Testis (tissue), 2 donors: ENCODE measurements at regions not wholly inside any gene's neighbourhood (a gene's known extent, or its start where the extent isn't known, plus 50 kb on each side); places are given as distances from the start of the nearest gene placed in this dataset.

Experiments used
- CTCF ChIP-seq, 3 experiments: fragments of 450-650 bp in 2 of 3; fragments of 200-600 bp in 1 of 3; sonication (generic) in 1 of 3; IDR thresholded peaks; one replicate each; pipeline ENCODE4 v1.5.1; 2016 to 2019; ENCODE audit warnings: antibody characterized with exemption in 3 of 3, mild to moderate bottlenecking in 2 of 3, moderate library complexity in 1 of 3
- POLR2A ChIP-seq: fragments of 450-650 bp; IDR thresholded peaks from one replicate; pipeline ENCODE4 v1.6.1; 2017; ENCODE audit warnings: antibody characterized with exemption, mild to moderate bottlenecking, moderate library complexity

GRCh38 chr13:65733110-65733509, 1497.0 kb downstream of the PCDH9 start:
- TF ChIP-seq CTCF (IDR thresholded peaks at IDR 0.05) = no peak
- no peak for TF ChIP-seq POLR2A
